ENCODE measurements at regions not wholly inside any gene's neighbourhood (a gene's known extent, or its start where the extent isn't known, plus 50 kb on each side); places are given as distances from the start of the nearest gene placed in this dataset.

- no peak for DNase-seq (ENCODE audit: low read depth in 2 of 2)
Observed at GRCh38 chr12:127245437-127245836, 1021.5 kb upstream of the TMEM132C start.

GRCh38 chr12:127247937-127248336 is 1019.0 kb upstream of the TMEM132C start:
- DNase-seq (ENCODE audit: low read depth in 2 of 2): no peak

GRCh38 chr12:127249428-127249827 is 1017.5 kb upstream of the TMEM132C start:
- no peak for DNase-seq (ENCODE audit: low read depth in 2 of 2)

- no peak for DNase-seq (ENCODE audit: low read depth in 2 of 2)
Observed at GRCh38 chr12:127253797-127254327, 1013.1 kb upstream of the TMEM132C start.

GRCh38 chr12:127254420-127254955 is 1012.5 kb upstream of the TMEM132C start:
- no peak for DNase-seq (ENCODE audit: low read depth in 2 of 2)

GRCh38 chr12:127257366-127257935 is 1009.5 kb upstream of the TMEM132C start:
- DNase-seq (ENCODE audit: low read depth in 2 of 2): no peak

GRCh38 chr12:127260531-127260930 is 1006.4 kb upstream of the TMEM132C start:
- no peak for DNase-seq (ENCODE audit: low read depth in 2 of 2)

- no peak for DNase-seq (ENCODE audit: low read depth in 2 of 2)
Observed at GRCh38 chr12:127260999-127261398, 1006.0 kb upstream of the TMEM132C start.

- DNase-seq (ENCODE audit: low read depth in 2 of 2): no peak
Observed at GRCh38 chr12:127262615-127263014, 1004.4 kb upstream of the TMEM132C start.

GRCh38 chr12:127263621-127264020 is 1003.3 kb upstream of the TMEM132C start:
- no peak for DNase-seq (ENCODE audit: low read depth in 2 of 2)

GRCh38 chr12:127267128-127267527 is 999.8 kb upstream of the TMEM132C start:
- DNase-seq (ENCODE audit: low read depth in 2 of 2): no peak

GRCh38 chr12:127268213-127268612 is 998.8 kb upstream of the TMEM132C start:
- no peak for DNase-seq (ENCODE audit: low read depth in 2 of 2)

GRCh38 chr12:127268706-127269425 is 998.1 kb upstream of the TMEM132C start:
- no peak for DNase-seq (ENCODE audit: low read depth in 2 of 2)

GRCh38 chr12:127270193-127270592 is 996.8 kb upstream of the TMEM132C start:
- DNase-seq (ENCODE audit: low read depth in 2 of 2): no peak

GRCh38 chr12:127271776-127272175 is 995.2 kb upstream of the TMEM132C start:
- no peak for DNase-seq (ENCODE audit: low read depth in 2 of 2)

GRCh38 chr12:127272864-127273263 is 994.1 kb upstream of the TMEM132C start:
- no peak for DNase-seq (ENCODE audit: low read depth in 2 of 2)

- DNase-seq (ENCODE audit: low read depth in 2 of 2): no peak
Observed at GRCh38 chr12:127273626-127274025, 993.3 kb upstream of the TMEM132C start.

GRCh38 chr12:127275416-127275815 is 991.6 kb upstream of the TMEM132C start:
- no peak for DNase-seq (ENCODE audit: low read depth in 2 of 2)

- no peak for DNase-seq (ENCODE audit: low read depth in 2 of 2)
Observed at GRCh38 chr12:127277882-127278281, 989.1 kb upstream of the TMEM132C start.

GRCh38 chr12:127278351-127278750 is 988.6 kb upstream of the TMEM132C start:
- DNase-seq (ENCODE audit: low read depth in 2 of 2): no peak

- DNase-seq (ENCODE audit: low read depth in 2 of 2): no peak
Observed at GRCh38 chr12:127280393-127281275, 986.3 kb upstream of the TMEM132C start.
